ENCODE measurements at regions not wholly inside any gene's neighbourhood (a gene's known extent, or its start where the extent isn't known, plus 50 kb on each side); places are given as distances from the start of the nearest gene placed in this dataset.

DNA sequence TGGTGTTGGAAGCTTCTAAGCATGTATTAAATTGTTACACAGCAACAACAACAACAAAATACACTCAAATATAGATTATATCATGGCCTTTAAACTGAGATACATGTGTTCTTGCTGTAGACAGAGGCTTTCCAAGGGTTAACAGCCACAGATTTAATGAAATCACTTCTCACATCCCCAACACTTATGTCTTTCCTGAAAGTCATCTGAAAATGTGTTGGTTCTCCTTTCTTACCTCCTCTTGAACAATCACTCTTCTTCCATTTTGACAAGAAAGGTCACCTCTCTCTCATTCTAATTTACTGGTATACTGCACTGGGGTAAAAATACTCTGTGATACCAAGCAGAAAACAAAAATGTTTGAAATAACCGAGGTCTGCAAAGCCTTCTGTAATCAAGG lies 507.3 kb upstream of the KCNMB2 start:
- Histone ChIP-seq H3K27ac (no peak overlapping the region), H3K27me3 (no peaks in the 10 kb centered on the region), H3K9me3 (no peaks in the 10 kb centered on the region), H3K36me3 (no peaks in the 10 kb centered on the region), H3K4me3 (no peak overlapping the region), H3K4me1 (no peaks in the 10 kb centered on the region)
- DNase-seq, result no peak
- TF ChIP-seq, protein P1, sequence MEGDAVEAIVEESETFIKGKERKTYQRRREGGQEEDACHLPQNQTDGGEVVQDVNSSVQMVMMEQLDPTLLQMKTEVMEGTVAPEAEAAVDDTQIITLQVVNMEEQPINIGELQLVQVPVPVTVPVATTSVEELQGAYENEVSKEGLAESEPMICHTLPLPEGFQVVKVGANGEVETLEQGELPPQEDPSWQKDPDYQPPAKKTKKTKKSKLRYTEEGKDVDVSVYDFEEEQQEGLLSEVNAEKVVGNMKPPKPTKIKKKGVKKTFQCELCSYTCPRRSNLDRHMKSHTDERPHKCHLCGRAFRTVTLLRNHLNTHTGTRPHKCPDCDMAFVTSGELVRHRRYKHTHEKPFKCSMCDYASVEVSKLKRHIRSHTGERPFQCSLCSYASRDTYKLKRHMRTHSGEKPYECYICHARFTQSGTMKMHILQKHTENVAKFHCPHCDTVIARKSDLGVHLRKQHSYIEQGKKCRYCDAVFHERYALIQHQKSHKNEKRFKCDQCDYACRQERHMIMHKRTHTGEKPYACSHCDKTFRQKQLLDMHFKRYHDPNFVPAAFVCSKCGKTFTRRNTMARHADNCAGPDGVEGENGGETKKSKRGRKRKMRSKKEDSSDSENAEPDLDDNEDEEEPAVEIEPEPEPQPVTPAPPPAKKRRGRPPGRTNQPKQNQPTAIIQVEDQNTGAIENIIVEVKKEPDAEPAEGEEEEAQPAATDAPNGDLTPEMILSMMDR (IDR thresholded peaks at IDR 0.05), result no peak
- ATAC-seq, result no peak
- 53 to 55% methylated on average over 1 of the region's 1 CpG for WGBS, 2 donors
- FAIRE-seq, result no peak
- intact Hi-C loops (cut with DNase I), result no loop called here

DNA sequence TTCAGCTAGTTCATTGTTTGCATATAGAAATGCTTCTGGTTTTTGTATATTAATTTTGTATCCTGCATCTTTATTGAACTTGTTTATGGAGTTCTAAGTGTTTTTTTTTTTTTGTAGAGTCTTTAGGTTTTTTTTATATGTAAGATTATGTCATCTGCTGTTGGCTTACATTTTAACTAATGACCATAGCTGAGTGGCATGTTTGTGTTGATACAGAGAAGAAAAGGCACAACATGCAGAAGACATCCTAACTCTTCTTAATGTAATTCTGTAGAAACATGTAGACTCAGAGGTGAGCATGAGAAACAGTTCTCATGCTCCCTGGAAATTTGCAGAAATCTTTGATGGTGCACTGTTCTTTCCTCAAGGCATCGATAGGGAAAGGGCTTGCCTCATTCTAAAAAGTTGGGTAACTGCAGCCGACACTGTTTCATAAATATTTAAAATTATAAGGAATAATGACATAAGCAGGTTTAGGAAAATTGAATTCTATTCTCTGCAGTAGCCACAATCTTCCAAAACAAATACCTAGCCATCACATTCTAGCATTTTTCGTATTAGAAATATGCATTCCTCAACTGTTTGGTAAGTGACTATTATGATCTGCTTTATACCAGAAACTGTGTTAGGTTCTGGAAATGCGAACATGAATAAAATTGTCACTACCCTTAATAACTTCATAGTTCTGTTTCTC lies 499.6 kb upstream of the KCNMB2 start:
- no peak overlapping the region for H3K4me3 ChIP-seq
- no peak overlapping the region for H3K27ac ChIP-seq
- DNase-seq, result no peak
- no peak for ATAC-seq
- 85 to 96% methylated on average over 4 of the region's 4 CpGs for WGBS, 2 donors
- TF ChIP-seq, protein P1 (IDR thresholded peaks at IDR 0.05), result no peak
- FAIRE-seq, result no peak
- H3K27me3 ChIP-seq, result no peaks in the 10 kb centered on the region
- H3K9me3 ChIP-seq, result no peaks in the 10 kb centered on the region
- H3K4me1 ChIP-seq, result no peaks in the 10 kb centered on the region
- H3K36me3 ChIP-seq, result no peaks in the 10 kb centered on the region
- intact Hi-C loops (cut with DNase I), result no loop called here

DNA sequence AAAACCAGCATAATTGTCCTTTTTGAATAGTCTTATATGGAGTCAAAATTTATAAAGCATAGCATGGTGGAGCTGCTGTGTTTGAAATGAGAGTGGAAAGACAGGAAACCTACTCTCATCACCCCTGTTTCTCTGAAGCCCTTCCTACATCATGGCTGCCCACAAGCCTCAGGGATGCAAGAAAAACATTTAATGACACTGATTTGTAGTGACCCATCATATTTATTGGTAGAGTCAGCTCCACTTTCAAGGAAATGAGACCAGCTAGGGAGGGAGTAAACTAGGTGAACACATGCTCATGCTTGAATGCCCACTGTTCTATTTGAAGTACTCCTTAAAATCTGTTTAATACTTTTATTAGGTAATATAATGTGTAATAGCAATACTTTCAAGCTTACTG lies 494.3 kb upstream of the KCNMB2 start:
- Histone ChIP-seq H3K27me3 (no peaks in the 10 kb centered on the region), H3K9me3 (no peaks in the 10 kb centered on the region), H3K27ac (no peak overlapping the region), H3K4me3 (no peak overlapping the region), H3K36me3 (no peaks in the 10 kb centered on the region), H3K4me1 (no peaks in the 10 kb centered on the region)
- TF ChIP-seq, protein P1 (IDR thresholded peaks at IDR 0.05), result no peak
- no peak for FAIRE-seq
- DNase-seq, result no peak
- no peak for ATAC-seq
- intact Hi-C loops (cut with DNase I), result no loop called here

DNA sequence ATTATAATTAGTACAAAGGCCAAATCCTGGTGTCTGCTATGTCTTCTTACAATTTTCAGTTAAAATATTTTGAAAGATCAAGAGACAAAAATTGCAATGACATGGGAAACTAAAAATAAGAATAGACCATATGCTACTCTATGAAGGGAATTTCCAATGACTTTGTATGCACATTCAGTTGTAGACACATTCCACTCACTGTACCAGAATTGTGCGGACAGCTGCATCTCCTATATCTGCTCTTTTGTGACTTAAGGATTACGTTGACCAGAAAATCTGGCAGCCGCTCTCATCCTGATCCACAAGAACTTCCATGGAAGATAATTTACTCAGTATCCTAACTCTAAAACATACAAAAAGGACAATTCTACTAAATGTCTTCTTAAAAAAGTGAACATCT lies 493.9 kb upstream of the KCNMB2 start:
- no peak for FAIRE-seq
- no peak overlapping the region for H3K4me3 ChIP-seq

DNA sequence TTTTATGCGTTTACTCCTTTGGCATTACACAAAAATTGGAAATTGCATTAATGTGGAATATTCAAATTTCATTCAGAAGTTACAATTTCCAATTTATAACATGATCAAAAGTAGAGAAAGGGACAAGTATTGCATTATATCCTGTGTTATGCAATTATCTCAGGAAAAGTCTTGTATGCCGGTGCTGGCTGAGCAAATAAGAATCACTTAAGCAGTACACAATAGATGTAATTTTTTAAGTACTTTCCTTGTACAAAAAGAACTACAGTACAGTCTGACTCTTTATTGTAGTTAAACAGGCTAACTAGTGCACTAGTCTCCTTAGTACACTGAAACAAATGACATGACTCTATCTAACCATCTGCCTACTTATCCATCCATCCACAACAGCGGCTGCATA lies 493.2 kb upstream of the KCNMB2 start:
- intact Hi-C loops (cut with DNase I), result no loop called here
- H3K4me1 ChIP-seq, result no peaks in the 10 kb centered on the region
- FAIRE-seq (no peak), ATAC-seq (no peak), DNase-seq (no peak)
- H3K27me3 ChIP-seq, result no peaks in the 10 kb centered on the region
- no peaks in the 10 kb centered on the region for H3K36me3 ChIP-seq
- TF ChIP-seq, protein P1 (IDR thresholded peaks at IDR 0.05), result no peak
- H3K9me3 ChIP-seq, result no peaks in the 10 kb centered on the region
- WGBS, 2 donors, result 79 to 84% methylated on average over 3 of the region's 3 CpGs
- H3K4me3 ChIP-seq, result no peak overlapping the region
- no peak overlapping the region for H3K27ac ChIP-seq

More for the DNA sequence above, 493.9 kb upstream of the KCNMB2 start:
- no peak overlapping the region for H3K27ac ChIP-seq
- intact Hi-C loops (cut with DNase I), result no loop called here
- H3K9me3 ChIP-seq, result no peaks in the 10 kb centered on the region
- H3K4me1 ChIP-seq, result no peaks in the 10 kb centered on the region
- TF ChIP-seq, protein P1 (IDR thresholded peaks at IDR 0.05), result no peak
- H3K36me3 ChIP-seq, result no peaks in the 10 kb centered on the region
- ATAC-seq (no peak), DNase-seq (no peak)
- H3K27me3 ChIP-seq, result no peaks in the 10 kb centered on the region
- WGBS, 2 donors, result 94 to 96% methylated on average over 3 of the region's 3 CpGs

All from pancreas (tissue), 10 donors.